H1 (cell line): ENCODE measurements at regions not wholly inside any gene's neighbourhood (a gene's known extent, or its start where the extent isn't known, plus 50 kb on each side); places are given as distances from the start of the nearest gene placed in this dataset.

Experiments used
- CTCF ChIA-PET: fragments of 300-600 bp; sonication (Branson Sonifier 250); formaldehyde crosslinking; loops from one replicate; lab custom pipeline; 2021; ENCODE audit not compliant: partially characterized antibody; lab: Charles Lee
- POLR2A ChIA-PET: fragments of 300-600 bp; sonication (Branson Sonifier 250); formaldehyde crosslinking; loops from one replicate; lab custom pipeline; 2021; ENCODE audit warnings: inconsistent platforms; ENCODE audit not compliant: partially characterized antibody; lab: Charles Lee
- DNase-seq, 2 experiments: peaks; one replicate each; pipeline versions ENCODE4 v3.0.0 to v3.0.0-alpha.2; 2010 to 2022; ENCODE audit warnings: low spot score in 2 of 2, low read depth in 1 of 2, mixed read lengths in 1 of 2
- FAIRE-seq: peaks from 2 replicates; lab custom pipeline; 2011; peaks lifted over from hg19 to GRCh38; lab: Jason Lieb, UNC
- H2AFZ ChIP-seq: 2 replicates; pipeline ENCODE4 v1.8.1; 2012; ENCODE audit warnings: low read length, inconsistent platforms
- H2AK5ac ChIP-seq: 2 replicates; pipeline ENCODE4 v1.6.1; 2013; ENCODE audit warnings: low read depth, low read length
- H2BK120ac ChIP-seq: replicated peaks from 2 replicates; pipeline ENCODE3; 2013; ENCODE audit warnings: low read depth, low read length, inconsistent platforms
- H2BK12ac ChIP-seq: 2 replicates; pipeline ENCODE4 v1.6.1; 2013; ENCODE audit warnings: low read depth, low read length
- H2BK15ac ChIP-seq: 2 replicates; pipeline ENCODE4 v1.6.1; 2013; ENCODE audit warnings: low read length
- H2BK20ac ChIP-seq: 2 replicates; pipeline ENCODE4 v1.6.1; 2013; ENCODE audit warnings: low read length
- H2BK5ac ChIP-seq: 2 replicates; pipeline ENCODE4 v1.6.1; 2013; ENCODE audit warnings: low read depth, low read length
- H3K14ac ChIP-seq: 2 replicates; pipeline ENCODE4 v1.6.1; 2013; ENCODE audit warnings: inconsistent platforms; ENCODE audit not compliant: insufficient read length
- H3K18ac ChIP-seq: 2 replicates; pipeline ENCODE4 v1.6.1; 2013; ENCODE audit warnings: low read length; ENCODE audit errors: extremely low read depth
- H3K23ac ChIP-seq: 2 replicates; pipeline ENCODE4 v1.6.1; 2013; ENCODE audit warnings: inconsistent platforms; ENCODE audit not compliant: insufficient read length
- H3K23me2 ChIP-seq: 2 replicates; pipeline ENCODE4 v1.6.1; 2013; ENCODE audit warnings: low read depth, low read length
- H3K27ac ChIP-seq: 2 replicates; pipeline ENCODE4 v1.6.1; 2011; ENCODE audit warnings: low read depth, low read length, inconsistent platforms
- H3K27me3 ChIP-seq, 4 experiments: replicated peaks in 1 of 4; 1 replicate in 1 of 4; 2 replicates in 3 of 4; pipeline versions ENCODE4 v1.6.1 to v1.8.1; 2011 to 2013; ENCODE audit warnings: low read length in 3 of 4, mild to moderate bottlenecking in 3 of 4, inconsistent platforms in 2 of 4, mixed read lengths in 2 of 4, moderate library complexity in 1 of 4; ENCODE audit not compliant: control insufficient read depth in 3 of 4, insufficient read depth in 3 of 4; ENCODE audit errors: extremely low read depth in 1 of 4
- H3K36me3 ChIP-seq, 4 experiments: 2 replicates each; pipeline versions ENCODE4 v1.6.1 to v1.8.1; 2011 to 2013; ENCODE audit warnings: mild to moderate bottlenecking in 4 of 4, low read length in 3 of 4, moderate library complexity in 2 of 4, control low read depth in 1 of 4, inconsistent platforms in 1 of 4; ENCODE audit not compliant: insufficient read depth in 4 of 4, control insufficient read depth in 2 of 4
- H3K4ac ChIP-seq: replicated peaks from 2 replicates; pipeline ENCODE3; 2013; ENCODE audit warnings: low read length, low read depth, mixed read lengths, inconsistent platforms; ENCODE audit not compliant: insufficient read length
- H3K4me1 ChIP-seq, 4 experiments: replicated peaks in 1 of 4; 1 replicate in 1 of 4; 2 replicates in 3 of 4; pipeline versions ENCODE4 v1.6.1 to v1.8.1; 2011 to 2013; ENCODE audit warnings: low read length in 3 of 4, inconsistent platforms in 2 of 4, mixed read lengths in 1 of 4; ENCODE audit not compliant: insufficient read depth in 4 of 4, control insufficient read depth in 3 of 4
- H3K4me2 ChIP-seq, 2 experiments: 2 replicates each; pipeline versions ENCODE4 v1.6.1 to v1.8.1; 2011 to 2013; ENCODE audit warnings: low read depth in 2 of 2, low read length in 2 of 2, control low read depth in 1 of 2, inconsistent platforms in 1 of 2, mild to moderate bottlenecking in 1 of 2; ENCODE audit not compliant: insufficient read depth in 1 of 2
- H3K4me3 ChIP-seq, 4 experiments: fragments of 200-600, 300-600 bp in 1 of 4; sonication (generic), shearing (Covaris generic), sonication (Bioruptor Twin) in 1 of 4; 2 replicates each; pipeline versions ENCODE4 v1.5.1 to v1.8.1; 2011 to 2016; ENCODE audit warnings: low read length in 4 of 4, low read depth in 3 of 4, control low read depth in 2 of 4, inconsistent platforms in 2 of 4, mild to moderate bottlenecking in 2 of 4, mixed read lengths in 1 of 4, moderate library complexity in 1 of 4; ENCODE audit not compliant: insufficient read depth in 2 of 4; ENCODE audit errors: extremely low read depth in 1 of 4
- H3K56ac ChIP-seq: replicated peaks from 2 replicates; pipeline ENCODE3; 2013; ENCODE audit warnings: low read depth, mild to moderate bottlenecking, mixed read lengths, low read length, inconsistent platforms; ENCODE audit not compliant: insufficient read length
- H3K79me1 ChIP-seq: 2 replicates; pipeline ENCODE4 v1.6.1; 2013; ENCODE audit warnings: low read depth, low read length, control low read depth
- H3K79me2 ChIP-seq, 2 experiments: 2 replicates each; pipeline versions ENCODE4 v1.6.1 to v1.8.1; 2012 to 2013; ENCODE audit warnings: low read length in 2 of 2, mild to moderate bottlenecking in 2 of 2, inconsistent platforms in 1 of 2; ENCODE audit not compliant: insufficient read depth in 2 of 2, control insufficient read depth in 1 of 2
- H3K9ac ChIP-seq, 4 experiments: replicated peaks in 1 of 4; 1 replicate in 1 of 4; 2 replicates in 3 of 4; pipeline versions ENCODE4 v1.6.1 to v1.8.1; 2011 to 2013; ENCODE audit warnings: low read depth in 3 of 4, low read length in 3 of 4, control low read depth in 2 of 4, mild to moderate bottlenecking in 2 of 4, moderate library complexity in 2 of 4, inconsistent platforms in 1 of 4; ENCODE audit errors: extremely low read depth in 1 of 4
- H3K9me3 ChIP-seq, 2 experiments: 2 replicates each; pipeline versions ENCODE4 v1.6.1 to v1.8.1; 2012 to 2013; ENCODE audit warnings: mild to moderate bottlenecking in 2 of 2, moderate library complexity in 2 of 2, control low read depth in 1 of 2, inconsistent platforms in 1 of 2, low read depth in 1 of 2, low read length in 1 of 2, mixed read lengths in 1 of 2; ENCODE audit not compliant: insufficient read depth in 2 of 2
- H4K20me1 ChIP-seq, 2 experiments: replicated peaks in 1 of 2; 2 replicates each; pipeline versions ENCODE3 to v1.8.1; 2011 to 2013; ENCODE audit warnings: inconsistent platforms in 2 of 2, low read length in 2 of 2, mild to moderate bottlenecking in 1 of 2; ENCODE audit not compliant: insufficient read depth in 2 of 2, control insufficient read depth in 1 of 2
- H4K5ac ChIP-seq: 2 replicates; pipeline ENCODE4 v1.6.1; 2013; ENCODE audit warnings: low read length, low read depth, mixed read lengths, inconsistent platforms; ENCODE audit not compliant: insufficient read length
- H4K8ac ChIP-seq: 2 replicates; pipeline ENCODE4 v1.8.0; 2013; ENCODE audit warnings: mild to moderate bottlenecking, moderate library complexity, low read length, inconsistent platforms; ENCODE audit not compliant: insufficient read depth; ENCODE audit errors: extremely low read depth
- H4K91ac ChIP-seq: replicated peaks from 2 replicates; pipeline ENCODE3; 2013; ENCODE audit warnings: low read length, mixed read lengths, inconsistent platforms; ENCODE audit not compliant: insufficient read length
- KDM1A ChIP-seq: fragments of 200-600, 300-600 bp; sonication (generic); IDR thresholded peaks from 2 replicates; pipeline ENCODE4 v1.7.1; 2016; ENCODE audit warnings: mild to moderate bottlenecking, low read length, borderline replicate concordance
- TEAD4 ChIP-seq: IDR thresholded peaks from 2 replicates; pipeline ENCODE4 v1.6.1; 2012; ENCODE audit warnings: low read depth, low read length, inconsistent platforms, mixed read lengths
- WGBS, 2 experiments: shearing (Covaris generic) in 1 of 2; methylation state at CpG; one replicate each; pipeline versions ENCODE4 v1.1.6 to v1.1.7; 2013 to 2015; ENCODE audit warnings: low lambda C conversion rate in 2 of 2, mixed read lengths in 2 of 2, inconsistent platforms in 1 of 2, low coverage in 1 of 2, missing lambda C conversion rate in 1 of 2; ENCODE audit not compliant: insufficient replicate concordance in 2 of 2, insufficient coverage in 1 of 2, insufficient read length in 1 of 2; ENCODE audit errors: extremely low coverage in 1 of 2, missing lambda C conversion rate in 1 of 2; 5-methylcytosine and 5-hydroxymethylcytosine counted together

GRCh38 chr3:19725000-19725399, 209.0 kb downstream of the EFHB start:
- H2AFZ ChIP-seq, result no peak overlapping the region
- no peak for FAIRE-seq
- H3K79me1 ChIP-seq, result no peaks in the 10 kb centered on the region
- H3K36me3 ChIP-seq, result no peaks in the 10 kb centered on the region; a peak in 1 of 8 replicates
- H3K4me1 ChIP-seq, result no peaks in the 10 kb centered on the region
- no peak overlapping the region for H2BK120ac ChIP-seq
- H3K9ac ChIP-seq, result no peak overlapping the region
- TF ChIP-seq KDM1A (no peak), TEAD4 (peak; percentile 45; the same call in 1 of the 2 replicates)
- no peak overlapping the region for H3K56ac ChIP-seq
- ChIA-PET CTCF (interaction anchor here (0.7 to 1.1 kb wide), 2 partner anchors 8 to 49 kb away, joined by 3 to 5 read pairs; no protein-coding TSS in a partner anchor), POLR2A (no interaction called here)
- no peak overlapping the region for H4K5ac ChIP-seq
- H3K4ac ChIP-seq, result no peak overlapping the region
- H3K4me2 ChIP-seq, result no peak overlapping the region
- H3K23ac ChIP-seq, result no peak overlapping the region
- H3K23me2 ChIP-seq, result no peaks in the 10 kb centered on the region
- no peak overlapping the region for H4K91ac ChIP-seq
- H3K27me3 ChIP-seq, result no peaks in the 10 kb centered on the region
- H3K9me3 ChIP-seq, result peaks cover 15 to 30% of the 10 kb centered on the region in 2 experiments
- no peak overlapping the region for H3K27ac ChIP-seq
- no peak overlapping the region for H3K18ac ChIP-seq
- WGBS, 2 experiments, result 91% methylated on average over 3 of the region's 3 CpGs; no CpG with 5 or more reads in 1 of the 2 experiments
- H2BK12ac ChIP-seq, result no peak overlapping the region
- H2BK15ac ChIP-seq, result no peak overlapping the region
- H2AK5ac ChIP-seq, result no peak overlapping the region
- H3K79me2 ChIP-seq, result no peaks in the 10 kb centered on the region
- no peak overlapping the region for H3K4me3 ChIP-seq
- DNase-seq, result no peak
- H4K8ac ChIP-seq, result no peak overlapping the region
- no peak overlapping the region for H2BK20ac ChIP-seq
- H3K14ac ChIP-seq, result no peak overlapping the region
- no peak overlapping the region for H2BK5ac ChIP-seq
- no peaks in the 10 kb centered on the region for H4K20me1 ChIP-seq
